OCI-LY1 (cell line): ENCODE measurements at regions not wholly inside any gene's neighbourhood (a gene's known extent, or its start where the extent isn't known, plus 50 kb on each side); places are given as distances from the start of the nearest gene placed in this dataset.

Source experiments
- H2AFZ ChIP-seq: fragments of 200-600 bp; sonication (generic), shearing (Covaris generic); 2 replicates; pipeline ENCODE4 v1.6.0; 2014; ENCODE audit warnings: antibody characterized with exemption, mild to moderate bottlenecking, low read length
- H3F3A ChIP-seq: fragments of 200-600 bp; sonication (generic), shearing (Covaris generic); 2 replicates; pipeline ENCODE4 v1.6.0; 2014; ENCODE audit warnings: mild to moderate bottlenecking, antibody characterized with exemption, low read length, moderate library complexity; ENCODE audit not compliant: insufficient read depth
- H3K27ac ChIP-seq: fragments of 200-600 bp; sonication (generic); 2 replicates; pipeline ENCODE4 v1.5.1; 2014; ENCODE audit warnings: low read length, mixed run types, mild to moderate bottlenecking, low read depth; ENCODE audit not compliant: poor library complexity, severe bottlenecking
- H3K27me3 ChIP-seq: fragments of 200-600 bp; sonication (generic); 2 replicates; pipeline ENCODE4 v1.6.0; 2014; ENCODE audit warnings: antibody characterized with exemption, mild to moderate bottlenecking, low read length, moderate library complexity; ENCODE audit not compliant: insufficient read depth
- H3K36me3 ChIP-seq: fragments of 200-600 bp; sonication (generic); 2 replicates; pipeline ENCODE4 v1.6.1; 2014; ENCODE audit warnings: mild to moderate bottlenecking, antibody characterized with exemption, low read length, moderate library complexity, mixed read lengths; ENCODE audit not compliant: insufficient read depth
- H3K4me1 ChIP-seq: fragments of 200-600 bp; sonication (generic); 2 replicates; pipeline ENCODE4 v1.5.1; 2014; ENCODE audit warnings: mild to moderate bottlenecking, low read length, moderate library complexity; ENCODE audit not compliant: insufficient read depth, severe bottlenecking
- H3K4me2 ChIP-seq: fragments of 200-600 bp; sonication (generic), shearing (Covaris generic); 2 replicates; pipeline ENCODE4 v1.6.1; 2014; ENCODE audit warnings: low read length
- H3K4me3 ChIP-seq: fragments of 200-600 bp; sonication (generic); 2 replicates; pipeline ENCODE4 v1.5.1; 2014; ENCODE audit warnings: low read length, low read depth, mild to moderate bottlenecking, mixed read lengths; ENCODE audit not compliant: poor library complexity, severe bottlenecking
- H3K79me2 ChIP-seq: fragments of 200-600 bp; shearing (Covaris generic); 2 replicates; pipeline ENCODE4 v1.6.1; 2016; ENCODE audit warnings: mixed run types, low read length, mixed read lengths; ENCODE audit not compliant: insufficient read depth
- H3K9ac ChIP-seq: fragments of 200-600 bp; sonication (generic), shearing (Covaris generic); 2 replicates; pipeline ENCODE4 v1.6.1; 2014; ENCODE audit warnings: mild to moderate bottlenecking, low read length, mixed read lengths
- H3K9me2 ChIP-seq: fragments of 200-600 bp; sonication (generic), shearing (Covaris generic); 2 replicates; pipeline ENCODE4 v1.6.1; 2014; ENCODE audit warnings: low read depth, mild to moderate bottlenecking, low read length, mixed read lengths
- H3K9me3 ChIP-seq: fragments of 200-600 bp; shearing (Covaris generic); 2 replicates; pipeline ENCODE4 v1.6.1; 2014; ENCODE audit warnings: low read length, mixed read lengths
- H4K20me1 ChIP-seq: fragments of 200-600 bp; sonication (generic), shearing (Covaris generic); 2 replicates; pipeline ENCODE4 v1.6.0; 2016; ENCODE audit warnings: mild to moderate bottlenecking, low read length; ENCODE audit not compliant: insufficient read depth
- CTCF ChIP-seq: fragments of 200-600 bp; sonication (generic), shearing (Covaris generic); IDR thresholded peaks from 2 replicates; pipeline ENCODE4 v1.5.1; 2017; ENCODE audit warnings: mild to moderate bottlenecking, antibody characterized with exemption, low read length, moderate library complexity, mixed read lengths
- EZH2 ChIP-seq: fragments of 200-600 bp; sonication (generic), shearing (Covaris generic); IDR thresholded peaks from 2 replicates; pipeline ENCODE4 v1.8.0; 2017; ENCODE audit warnings: borderline replicate concordance, mixed run types, mild to moderate bottlenecking, antibody characterized with exemption, low read length, moderate library complexity, mixed read lengths

- Histone ChIP-seq H3F3A (no peaks in the 10 kb centered on the region), H3K79me2 (no peaks in the 10 kb centered on the region), H3K27me3 (no peaks in the 10 kb centered on the region), H4K20me1 (no peaks in the 10 kb centered on the region), H3K9me3 (no peaks in the 10 kb centered on the region), H3K9me2 (no peaks in the 10 kb centered on the region), H3K36me3 (no peaks in the 10 kb centered on the region), H3K27ac (no peak overlapping the region), H2AFZ (no peak overlapping the region), H3K9ac (no peak overlapping the region), H3K4me2 (no peak overlapping the region), H3K4me1 (no peaks in the 10 kb centered on the region), H3K4me3 (no peak overlapping the region)
- TF ChIP-seq CTCF (no peak), EZH2 (no peak)
These were observed 760.2 kb downstream of the TAF11L14 start for GRCh38 chr5:18394443-18394804.

- no peak overlapping the region for H3K4me2 ChIP-seq
These were observed 761.2 kb downstream of the TAF11L14 start for GRCh38 chr5:18395126-18396110.

DNA sequence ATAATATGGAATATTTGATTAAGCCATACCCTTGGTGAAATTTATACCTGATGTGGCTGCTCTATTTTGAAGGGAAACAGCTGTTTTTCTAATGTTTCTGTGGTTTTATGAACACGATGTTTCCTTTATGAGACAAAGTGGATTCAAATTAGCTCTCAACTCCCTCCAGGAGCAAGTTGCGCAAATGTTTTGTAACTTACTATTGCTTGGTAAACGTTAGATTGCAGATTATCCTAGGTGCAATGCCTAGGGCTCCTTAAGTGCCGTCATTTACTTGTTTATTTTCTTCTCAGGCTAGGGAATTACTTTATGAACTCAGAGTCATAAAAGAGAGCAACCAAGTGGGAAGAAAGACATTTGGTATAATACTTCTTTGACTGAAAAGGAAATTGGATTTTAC lies 763.1 kb downstream of the TAF11L14 start:
- Histone ChIP-seq H3K4me1 (no peaks in the 10 kb centered on the region), H3K4me3 (no peak overlapping the region), H3K9me2 (no peaks in the 10 kb centered on the region), H3K79me2 (no peaks in the 10 kb centered on the region), H4K20me1 (no peaks in the 10 kb centered on the region), H2AFZ (no peak overlapping the region), H3F3A (no peaks in the 10 kb centered on the region), H3K9ac (no peak overlapping the region), H3K27me3 (no peaks in the 10 kb centered on the region), H3K9me3 (no peaks in the 10 kb centered on the region), H3K27ac (no peak overlapping the region), H3K4me2 (no peak overlapping the region), H3K36me3 (no peaks in the 10 kb centered on the region)
- TF ChIP-seq CTCF (no peak), EZH2 (no peak)

More at GRCh38 chr5:18395126-18396110, 761.2 kb downstream of the TAF11L14 start:
- no peak overlapping the region for H3K27ac ChIP-seq
- H3K4me1 ChIP-seq = no peaks in the 10 kb centered on the region
- H3K9me3 ChIP-seq = no peaks in the 10 kb centered on the region
- H3K27me3 ChIP-seq = no peaks in the 10 kb centered on the region
- no peak overlapping the region for H3K4me3 ChIP-seq
- no peaks in the 10 kb centered on the region for H3F3A ChIP-seq
- H3K79me2 ChIP-seq = no peaks in the 10 kb centered on the region
- H3K9ac ChIP-seq = no peak overlapping the region
- no peaks in the 10 kb centered on the region for H3K9me2 ChIP-seq
- H4K20me1 ChIP-seq = no peaks in the 10 kb centered on the region
- no peak overlapping the region for H2AFZ ChIP-seq
- H3K36me3 ChIP-seq = no peaks in the 10 kb centered on the region
- TF ChIP-seq EZH2 (no peak), CTCF (no peak)
